Transverse colon (tissue), 4 donors: ENCODE measurements at regions not wholly inside any gene's neighbourhood (a gene's known extent, or its start where the extent isn't known, plus 50 kb on each side); places are given as distances from the start of the nearest gene placed in this dataset.

Experiments used
- DNase-seq: peaks from one replicate; pipeline ENCODE4 v3.0.0-alpha.2; 2019
- H3K27ac ChIP-seq, 4 donors: fragments of 200-600 bp; sonication (generic); 2 replicates each; pipeline ENCODE4 v1.5.1; 2016 to 2018; ENCODE audit warnings: inconsistent platforms in 4 of 4
- H3K27me3 ChIP-seq: fragments of 200-600 bp; sonication (generic); 2 replicates; pipeline ENCODE4 v1.5.1; 2017; ENCODE audit warnings: inconsistent platforms
- H3K36me3 ChIP-seq, 4 donors: fragments of 200-600 bp; sonication (generic); 2 replicates each; pipeline ENCODE4 v1.5.1; 2017 to 2019; ENCODE audit warnings: inconsistent platforms in 4 of 4
- H3K4me1 ChIP-seq, 4 donors: fragments of 200-600 bp; sonication (generic); 2 replicates each; pipeline ENCODE4 v1.5.1; 2017 to 2020; ENCODE audit warnings: inconsistent platforms in 4 of 4
- H3K4me3 ChIP-seq, 4 donors: fragments of 200-600 bp; sonication (generic); 1 replicate in 1 of 4; 2 replicates in 3 of 4; pipeline versions ENCODE4 v1.5.1 to v1.6.1; 2017 to 2019; ENCODE audit warnings: inconsistent platforms in 4 of 4
- H3K9me3 ChIP-seq, 2 donors: fragments of 200-600 bp; sonication (generic); 2 replicates each; pipeline ENCODE4 v1.5.1; 2017 to 2019; ENCODE audit warnings: inconsistent platforms in 2 of 2
- EP300 ChIP-seq: sonication (generic); formaldehyde crosslinking; IDR thresholded peaks from one replicate; pipeline ENCODE4 v1.6.1; 2017; ENCODE audit warnings: antibody characterized with exemption, low read depth
- POLR2A ChIP-seq: fragments of 450-650 bp; IDR thresholded peaks from one replicate; pipeline ENCODE4 v1.6.1; 2016; ENCODE audit warnings: antibody characterized with exemption, mild to moderate bottlenecking, moderate library complexity
- POLR2AphosphoS5 ChIP-seq, 3 donors: sonication (generic); formaldehyde crosslinking; IDR thresholded peaks; one replicate each; pipeline ENCODE4 v1.6.1; 2016; ENCODE audit warnings: antibody characterized with exemption in 3 of 3
- WGBS, 2 donors: methylation state at CpG; one replicate each; pipeline ENCODE4 v1.1.5; 2018; ENCODE audit warnings: low coverage in 1 of 2; 5-methylcytosine and 5-hydroxymethylcytosine counted together
- in situ Hi-C, 4 donors: fragments of 200-750 bp; cut with MboI; loops; one replicate each; pipeline versions ENCODE4 v1.15.0 to v1.15.1; 2017; ENCODE audit warnings: low sequenced_read_pairs in 3 of 4, low pct_ligation_motif_present in 1 of 4, low pct_unique_long_range_greater_than_20kb in 1 of 4
- intact Hi-C: fragments of 100-400 bp; cut with DNase I; formaldehyde crosslinking; loops from one replicate; pipeline ENCODE4 v1.15.1; 2023; ENCODE audit warnings: low total_unique reads
- TF ChIP-seq, protein P1 (sequence below), 5 experiments: fragments of 200-600 bp in 3 of 5; fragments of 450-650 bp in 2 of 5; sonication (generic) in 3 of 5; IDR thresholded peaks; 1 replicate in 2 of 5; 2 replicates in 3 of 5; pipeline ENCODE4 v1.5.1; 2016 to 2017; ENCODE audit warnings: antibody characterized with exemption in 5 of 5, inconsistent platforms in 3 of 5, mild to moderate bottlenecking in 2 of 5, moderate library complexity in 1 of 5

GRCh38 chr5:74152136-74152535 is 488.4 kb downstream of the ENC1 start:
- DNase-seq = no peak
- WGBS, 2 donors = 69 to 91% methylated on average over 4 of the region's 4 CpGs
- intact Hi-C loops (no loop called here), in situ Hi-C loops (no loop called here)
- no peak for TF ChIP-seq POLR2A
- TF ChIP-seq EP300 = no peak
- TF ChIP-seq, protein P1, sequence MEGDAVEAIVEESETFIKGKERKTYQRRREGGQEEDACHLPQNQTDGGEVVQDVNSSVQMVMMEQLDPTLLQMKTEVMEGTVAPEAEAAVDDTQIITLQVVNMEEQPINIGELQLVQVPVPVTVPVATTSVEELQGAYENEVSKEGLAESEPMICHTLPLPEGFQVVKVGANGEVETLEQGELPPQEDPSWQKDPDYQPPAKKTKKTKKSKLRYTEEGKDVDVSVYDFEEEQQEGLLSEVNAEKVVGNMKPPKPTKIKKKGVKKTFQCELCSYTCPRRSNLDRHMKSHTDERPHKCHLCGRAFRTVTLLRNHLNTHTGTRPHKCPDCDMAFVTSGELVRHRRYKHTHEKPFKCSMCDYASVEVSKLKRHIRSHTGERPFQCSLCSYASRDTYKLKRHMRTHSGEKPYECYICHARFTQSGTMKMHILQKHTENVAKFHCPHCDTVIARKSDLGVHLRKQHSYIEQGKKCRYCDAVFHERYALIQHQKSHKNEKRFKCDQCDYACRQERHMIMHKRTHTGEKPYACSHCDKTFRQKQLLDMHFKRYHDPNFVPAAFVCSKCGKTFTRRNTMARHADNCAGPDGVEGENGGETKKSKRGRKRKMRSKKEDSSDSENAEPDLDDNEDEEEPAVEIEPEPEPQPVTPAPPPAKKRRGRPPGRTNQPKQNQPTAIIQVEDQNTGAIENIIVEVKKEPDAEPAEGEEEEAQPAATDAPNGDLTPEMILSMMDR (IDR thresholded peaks at IDR 0.05) = no peak
- no peak for TF ChIP-seq POLR2AphosphoS5 (IDR thresholded peaks at IDR 0.05)
- peaks cover 0 to 3% (median 0%) of the 10 kb centered on the region in 4 donors for H3K4me1 ChIP-seq
- H3K9me3 ChIP-seq = no peaks in the 10 kb centered on the region
- H3K27me3 ChIP-seq = no peaks in the 10 kb centered on the region
- H3K36me3 ChIP-seq = no peaks in the 10 kb centered on the region
- no peak overlapping the region for H3K27ac ChIP-seq
- H3K4me3 ChIP-seq = no peak overlapping the region

GRCh38 chr5:74149395-74149794 is 491.1 kb downstream of the ENC1 start:
- Histone ChIP-seq H3K27ac (no peak overlapping the region), H3K27me3 (no peaks in the 10 kb centered on the region), H3K4me3 (no peak overlapping the region), H3K9me3 (no peaks in the 10 kb centered on the region), H3K4me1 (peaks cover 0 to 3% (median 0%) of the 10 kb centered on the region in 4 donors), H3K36me3 (no peaks in the 10 kb centered on the region)
- in situ Hi-C loops (no loop called here), intact Hi-C loops (no loop called here)
- TF ChIP-seq POLR2A (no peak), POLR2AphosphoS5 (IDR thresholded peaks at IDR 0.05) (no peak), EP300 (no peak)
- TF ChIP-seq, protein P1 (IDR thresholded peaks at IDR 0.05) = no peak
- peak; percentile 17 for DNase-seq
- WGBS, 2 donors = 5 to 14% methylated on average over 3 of the region's 3 CpGs

- TF ChIP-seq POLR2A (no peak), EP300 (no peak), POLR2AphosphoS5 (IDR thresholded peaks at IDR 0.05) (no peak)
- TF ChIP-seq, protein P1 (IDR thresholded peaks at IDR 0.05) = no peak
- intact Hi-C loops = no loop called here
- in situ Hi-C loops = no loop called here
- H3K27me3 ChIP-seq = no peaks in the 10 kb centered on the region
- DNase-seq = no peak
- no peaks in the 10 kb centered on the region for H3K9me3 ChIP-seq
- H3K36me3 ChIP-seq = no peaks in the 10 kb centered on the region
- H3K27ac ChIP-seq = no peak overlapping the region
- H3K4me1 ChIP-seq = peaks cover 0 to 6% (median 2%) of the 10 kb centered on the region in 4 donors
- no peak overlapping the region for H3K4me3 ChIP-seq
These were observed 492.2 kb downstream of the ENC1 start for GRCh38 chr5:74148321-74148720.

GRCh38 chr5:74146796-74147195 is 493.7 kb downstream of the ENC1 start:
- no peaks in the 10 kb centered on the region for H3K36me3 ChIP-seq
- intact Hi-C loops = no loop called here
- peaks cover 0 to 11% (median 2%) of the 10 kb centered on the region in 4 donors for H3K4me1 ChIP-seq
- H3K27ac ChIP-seq = no peak overlapping the region
- no peaks in the 10 kb centered on the region for H3K27me3 ChIP-seq
- 89% methylated on average over 1 of the region's 1 CpG; no CpG with 5 or more reads in 1 of the 2 donors for WGBS, 2 donors
- in situ Hi-C loops = no loop called here
- no peak overlapping the region for H3K4me3 ChIP-seq
- H3K9me3 ChIP-seq = no peaks in the 10 kb centered on the region
- TF ChIP-seq, protein P1 (IDR thresholded peaks at IDR 0.05) = no peak
- TF ChIP-seq POLR2AphosphoS5 (IDR thresholded peaks at IDR 0.05) = no peak
- TF ChIP-seq EP300 = no peak
- no peak for TF ChIP-seq POLR2A
- no peak for DNase-seq
